WTC11 (cell line): ENCODE measurements at regions not wholly inside any gene's neighbourhood (a gene's known extent, or its start where the extent isn't known, plus 50 kb on each side); places are given as distances from the start of the nearest gene placed in this dataset.

Experiments
- ELF4 ChIP-seq: sonication (generic); formaldehyde crosslinking; IDR thresholded peaks from 2 replicates; pipeline ENCODE4 v1.8.1; 2022; ENCODE audit warnings: low read depth, mild to moderate bottlenecking, moderate library complexity, missing genetic modification reagents
- ESRRA ChIP-seq: sonication (generic); formaldehyde crosslinking; IDR thresholded peaks from 2 replicates; pipeline ENCODE4 v1.8.1; 2022; ENCODE audit warnings: mild to moderate bottlenecking, missing genetic modification reagents, borderline replicate concordance
- FOXP1 ChIP-seq: sonication (generic); formaldehyde crosslinking; IDR thresholded peaks from 2 replicates; pipeline ENCODE4 v1.8.0; 2022; ENCODE audit warnings: missing genetic modification reagents, mild to moderate bottlenecking, moderate library complexity, borderline replicate concordance
- IRF2 ChIP-seq: sonication (generic); formaldehyde crosslinking; IDR thresholded peaks from 2 replicates; pipeline ENCODE4 v1.8.0; 2022; ENCODE audit warnings: low read depth, missing genetic modification reagents, borderline replicate concordance
- RELA ChIP-seq: sonication (generic); formaldehyde crosslinking; IDR thresholded peaks from 2 replicates; pipeline ENCODE4 v1.8.1; 2022; ENCODE audit warnings: missing genetic modification reagents, mild to moderate bottlenecking, borderline replicate concordance
- TF ChIP-seq, protein P1 (sequence below): fragments of 200-600 bp; IDR thresholded peaks from 2 replicates; pipeline ENCODE4 v1.8.0; 2022; ENCODE audit warnings: antibody characterized with exemption
- TF ChIP-seq, protein P2 (sequence below): sonication (generic); formaldehyde crosslinking; IDR thresholded peaks from 2 replicates; pipeline ENCODE4 v1.8.0; 2022; ENCODE audit warnings: mild to moderate bottlenecking, missing genetic modification reagents
- TF ChIP-seq, protein P3 (sequence below): sonication (generic); formaldehyde crosslinking; IDR thresholded peaks from 2 replicates; pipeline ENCODE4 v1.8.0; 2023; ENCODE audit warnings: mild to moderate bottlenecking, missing genetic modification reagents
- TF ChIP-seq, protein P4 (sequence below): sonication (generic); formaldehyde crosslinking; IDR thresholded peaks from 2 replicates; pipeline ENCODE4 v1.8.0; 2022; ENCODE audit warnings: mild to moderate bottlenecking, missing genetic modification reagents

DNA sequence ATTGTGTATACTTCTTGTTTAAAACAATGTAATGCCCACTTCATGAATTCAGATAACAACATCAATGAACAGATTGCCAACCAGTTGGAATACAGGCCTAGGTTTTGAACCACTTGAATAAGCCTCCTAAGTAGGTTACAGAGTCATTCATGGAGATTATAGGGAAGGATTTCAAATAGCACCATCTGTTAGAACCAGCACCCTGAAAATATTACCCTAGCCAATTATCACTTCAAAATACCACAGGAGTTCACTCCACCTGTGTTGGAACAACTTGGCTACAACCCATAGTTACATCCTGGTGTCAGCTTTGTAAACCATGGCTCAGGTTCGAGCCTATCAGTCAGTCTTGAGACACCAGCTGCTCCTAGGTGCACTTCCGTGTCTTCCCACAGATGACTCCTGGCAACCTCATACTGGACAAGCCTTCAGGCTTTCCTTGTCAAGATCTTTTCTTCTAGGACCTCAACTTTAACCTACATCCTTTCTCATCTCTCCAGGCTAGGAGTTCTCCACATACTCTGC is 350.0 kb downstream of the DEPDC1B start:
- TF ChIP-seq, protein P1, sequence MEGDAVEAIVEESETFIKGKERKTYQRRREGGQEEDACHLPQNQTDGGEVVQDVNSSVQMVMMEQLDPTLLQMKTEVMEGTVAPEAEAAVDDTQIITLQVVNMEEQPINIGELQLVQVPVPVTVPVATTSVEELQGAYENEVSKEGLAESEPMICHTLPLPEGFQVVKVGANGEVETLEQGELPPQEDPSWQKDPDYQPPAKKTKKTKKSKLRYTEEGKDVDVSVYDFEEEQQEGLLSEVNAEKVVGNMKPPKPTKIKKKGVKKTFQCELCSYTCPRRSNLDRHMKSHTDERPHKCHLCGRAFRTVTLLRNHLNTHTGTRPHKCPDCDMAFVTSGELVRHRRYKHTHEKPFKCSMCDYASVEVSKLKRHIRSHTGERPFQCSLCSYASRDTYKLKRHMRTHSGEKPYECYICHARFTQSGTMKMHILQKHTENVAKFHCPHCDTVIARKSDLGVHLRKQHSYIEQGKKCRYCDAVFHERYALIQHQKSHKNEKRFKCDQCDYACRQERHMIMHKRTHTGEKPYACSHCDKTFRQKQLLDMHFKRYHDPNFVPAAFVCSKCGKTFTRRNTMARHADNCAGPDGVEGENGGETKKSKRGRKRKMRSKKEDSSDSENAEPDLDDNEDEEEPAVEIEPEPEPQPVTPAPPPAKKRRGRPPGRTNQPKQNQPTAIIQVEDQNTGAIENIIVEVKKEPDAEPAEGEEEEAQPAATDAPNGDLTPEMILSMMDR, result no peak
- TF ChIP-seq, protein P2, sequence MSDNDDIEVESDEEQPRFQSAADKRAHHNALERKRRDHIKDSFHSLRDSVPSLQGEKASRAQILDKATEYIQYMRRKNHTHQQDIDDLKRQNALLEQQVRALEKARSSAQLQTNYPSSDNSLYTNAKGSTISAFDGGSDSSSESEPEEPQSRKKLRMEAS (CRISPR knock-in tag), result no peak
- TF ChIP-seq RELA (CRISPR knock-in tag), result no peak
- TF ChIP-seq IRF2 (CRISPR knock-in tag), result no peak
- TF ChIP-seq ELF4 (CRISPR knock-in tag), result no peak
- TF ChIP-seq, protein P3, sequence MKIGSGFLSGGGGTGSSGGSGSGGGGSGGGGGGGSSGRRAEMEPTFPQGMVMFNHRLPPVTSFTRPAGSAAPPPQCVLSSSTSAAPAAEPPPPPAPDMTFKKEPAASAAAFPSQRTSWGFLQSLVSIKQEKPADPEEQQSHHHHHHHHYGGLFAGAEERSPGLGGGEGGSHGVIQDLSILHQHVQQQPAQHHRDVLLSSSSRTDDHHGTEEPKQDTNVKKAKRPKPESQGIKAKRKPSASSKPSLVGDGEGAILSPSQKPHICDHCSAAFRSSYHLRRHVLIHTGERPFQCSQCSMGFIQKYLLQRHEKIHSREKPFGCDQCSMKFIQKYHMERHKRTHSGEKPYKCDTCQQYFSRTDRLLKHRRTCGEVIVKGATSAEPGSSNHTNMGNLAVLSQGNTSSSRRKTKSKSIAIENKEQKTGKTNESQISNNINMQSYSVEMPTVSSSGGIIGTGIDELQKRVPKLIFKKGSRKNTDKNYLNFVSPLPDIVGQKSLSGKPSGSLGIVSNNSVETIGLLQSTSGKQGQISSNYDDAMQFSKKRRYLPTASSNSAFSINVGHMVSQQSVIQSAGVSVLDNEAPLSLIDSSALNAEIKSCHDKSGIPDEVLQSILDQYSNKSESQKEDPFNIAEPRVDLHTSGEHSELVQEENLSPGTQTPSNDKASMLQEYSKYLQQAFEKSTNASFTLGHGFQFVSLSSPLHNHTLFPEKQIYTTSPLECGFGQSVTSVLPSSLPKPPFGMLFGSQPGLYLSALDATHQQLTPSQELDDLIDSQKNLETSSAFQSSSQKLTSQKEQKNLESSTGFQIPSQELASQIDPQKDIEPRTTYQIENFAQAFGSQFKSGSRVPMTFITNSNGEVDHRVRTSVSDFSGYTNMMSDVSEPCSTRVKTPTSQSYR (CRISPR knock-in tag), result no peak
- no peak for TF ChIP-seq ESRRA (CRISPR knock-in tag)
- TF ChIP-seq, protein P4, sequence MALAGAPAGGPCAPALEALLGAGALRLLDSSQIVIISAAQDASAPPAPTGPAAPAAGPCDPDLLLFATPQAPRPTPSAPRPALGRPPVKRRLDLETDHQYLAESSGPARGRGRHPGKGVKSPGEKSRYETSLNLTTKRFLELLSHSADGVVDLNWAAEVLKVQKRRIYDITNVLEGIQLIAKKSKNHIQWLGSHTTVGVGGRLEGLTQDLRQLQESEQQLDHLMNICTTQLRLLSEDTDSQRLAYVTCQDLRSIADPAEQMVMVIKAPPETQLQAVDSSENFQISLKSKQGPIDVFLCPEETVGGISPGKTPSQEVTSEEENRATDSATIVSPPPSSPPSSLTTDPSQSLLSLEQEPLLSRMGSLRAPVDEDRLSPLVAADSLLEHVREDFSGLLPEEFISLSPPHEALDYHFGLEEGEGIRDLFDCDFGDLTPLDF (CRISPR knock-in tag), result no peak
- TF ChIP-seq FOXP1 (CRISPR knock-in tag), result no peak
